HG03521 (cell line): ENCODE measurements at regions not wholly inside any gene's neighbourhood (a gene's known extent, or its start where the extent isn't known, plus 50 kb on each side); places are given as distances from the start of the nearest gene placed in this dataset.

Source experiments
- ATAC-seq: cut with Tn5 transposase; IDR thresholded peaks from one replicate; pipeline ENCODE4 v1.9.1; 2021; ENCODE audit warnings: mild to moderate bottlenecking, moderate library complexity; ENCODE audit not compliant: unreplicated experiment

DNA sequence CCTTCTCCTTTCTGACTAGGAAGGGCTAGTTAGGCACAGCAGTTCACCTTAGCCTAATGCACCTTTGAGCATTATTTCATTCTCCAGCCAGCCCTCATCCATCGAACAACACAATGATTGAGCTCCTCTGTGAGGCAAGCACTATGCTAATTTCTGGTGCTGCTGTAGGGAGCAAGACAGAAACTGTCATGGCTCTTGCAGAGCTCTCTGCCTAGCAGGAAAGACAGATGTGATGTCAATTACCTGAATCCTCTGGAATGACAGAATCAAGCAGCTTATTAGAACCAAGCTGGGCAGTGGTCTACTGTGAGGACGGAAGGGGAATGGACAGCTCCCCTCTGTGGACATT, 256.1 kb upstream of the NOCT start:
- no peak for ATAC-seq

DNA sequence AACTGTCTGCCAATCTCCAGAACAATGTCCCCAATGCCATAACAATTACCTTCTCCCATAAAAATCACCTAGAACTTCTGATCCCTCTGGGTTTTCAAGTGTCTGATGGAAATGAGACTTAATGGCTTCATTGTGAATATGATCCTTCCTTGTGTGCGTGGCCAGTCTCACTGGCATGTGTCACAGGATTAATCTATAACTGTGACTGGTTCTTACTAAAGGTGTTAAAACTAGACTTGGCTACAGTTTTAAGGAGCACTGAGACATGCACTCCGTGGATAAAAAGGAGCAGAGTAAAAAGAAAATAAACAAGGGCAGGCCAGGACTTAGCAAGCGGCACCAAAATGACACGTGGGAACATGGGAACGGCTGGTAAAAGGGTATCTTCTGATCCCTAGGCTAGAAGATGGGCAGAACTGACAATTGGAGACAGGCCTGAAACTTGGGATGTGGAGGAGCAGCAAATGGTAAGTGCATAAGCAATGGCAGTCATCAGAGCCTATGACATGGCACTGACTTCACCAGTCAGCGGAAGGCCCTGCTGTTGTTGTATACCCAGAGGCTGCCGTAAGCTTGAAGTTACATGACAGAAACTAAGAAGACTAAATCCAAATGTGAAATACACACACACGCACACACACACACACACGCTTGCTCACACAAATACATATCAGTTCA, 256.6 kb upstream of the NOCT start:
- no peak for ATAC-seq

DNA sequence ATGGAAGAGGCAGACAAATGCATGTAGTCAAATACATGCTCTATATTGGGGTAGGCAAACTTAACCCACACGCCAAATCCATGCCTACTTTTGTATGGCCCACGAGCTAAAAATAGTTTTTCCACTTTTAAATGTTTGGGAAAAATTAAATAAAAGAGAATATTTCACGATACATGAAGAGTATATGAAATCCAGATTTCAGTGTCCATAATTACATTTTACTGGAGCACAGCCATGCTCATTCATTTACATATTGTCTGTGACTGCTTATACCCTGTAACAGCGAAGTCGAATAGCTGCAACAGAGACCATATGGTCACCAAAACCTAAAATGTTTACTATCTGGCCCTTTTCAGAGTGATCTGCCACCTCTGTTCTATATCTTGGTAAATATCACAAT, 257.4 kb upstream of the NOCT start:
- ATAC-seq, result no peak

DNA sequence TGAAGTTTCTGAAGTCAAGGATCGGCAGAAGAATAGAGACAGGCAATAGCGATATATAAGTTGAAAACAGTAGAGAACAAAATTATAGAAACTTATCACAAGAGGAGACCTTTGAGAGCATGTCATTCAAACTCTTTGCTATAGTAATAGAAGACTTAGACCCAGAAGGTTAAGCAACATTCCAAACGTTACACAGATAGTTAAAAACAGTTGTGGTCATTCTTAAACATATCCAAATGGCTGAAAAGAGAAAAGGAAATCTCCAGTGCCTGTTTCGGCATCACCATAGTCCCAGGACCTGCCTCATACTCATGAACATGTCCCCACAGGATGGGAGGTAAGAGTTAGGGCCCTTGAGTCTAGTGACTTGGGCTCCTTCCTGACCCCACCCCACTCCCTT, 258.1 kb upstream of the NOCT start:
- no peak for ATAC-seq

DNA sequence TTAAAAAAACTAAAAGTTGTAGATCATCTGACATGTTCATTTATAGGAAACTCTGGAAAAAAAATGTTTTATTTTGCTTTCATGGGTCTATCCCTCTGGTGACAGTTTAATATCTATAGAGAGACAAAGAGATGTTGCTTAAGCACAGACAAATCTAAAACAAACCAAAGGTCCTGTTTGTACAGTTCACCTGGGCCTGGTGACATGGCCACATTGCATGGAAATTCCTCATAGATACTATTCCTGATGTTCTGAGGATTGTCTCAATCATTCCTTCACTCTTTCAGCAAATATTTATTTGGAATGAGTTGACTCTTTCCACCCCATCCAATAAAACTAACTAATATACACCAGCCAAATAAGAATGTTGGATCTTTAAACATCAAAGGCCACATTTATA, 259.1 kb upstream of the NOCT start:
- no peak for ATAC-seq

DNA sequence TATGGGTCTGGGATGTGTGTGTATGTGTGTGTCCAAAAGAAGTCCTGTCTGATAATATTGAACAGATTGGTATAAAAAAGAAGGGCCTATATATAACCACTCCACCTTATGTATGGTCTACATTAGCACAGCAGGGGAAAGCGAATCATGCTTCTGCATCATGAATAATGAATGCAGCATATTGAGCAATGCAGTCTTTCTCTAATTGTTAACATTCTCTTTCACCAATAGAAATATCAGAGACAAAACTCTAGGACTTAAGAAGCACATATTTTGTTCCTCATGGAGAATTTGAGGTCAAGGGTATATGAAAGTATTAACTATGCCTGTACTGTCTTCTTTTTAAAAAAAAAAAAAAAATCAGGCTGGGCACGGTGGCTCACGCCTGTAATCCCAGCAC, 264.3 kb upstream of the NOCT start:
- ATAC-seq, result no peak

DNA sequence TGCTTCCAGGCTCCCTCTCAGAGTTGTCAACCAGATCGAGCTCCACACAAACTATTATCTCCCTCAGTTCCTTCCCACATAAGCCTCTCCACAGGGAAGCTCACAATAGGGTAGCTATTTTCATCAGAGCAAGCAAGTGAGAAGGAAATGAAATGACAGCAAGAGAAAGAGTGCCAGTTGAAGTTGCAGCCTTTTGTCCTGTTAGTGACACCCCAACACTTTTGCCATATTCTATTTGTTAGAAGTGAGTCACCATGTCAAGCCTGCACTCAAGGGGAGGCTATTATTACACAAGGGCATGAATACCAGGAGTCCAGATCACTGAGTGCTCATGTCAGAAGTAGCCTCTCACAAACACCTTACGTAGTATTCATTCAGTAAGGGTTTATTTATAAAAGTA, 266.3 kb upstream of the NOCT start:
- ATAC-seq, result no peak

DNA sequence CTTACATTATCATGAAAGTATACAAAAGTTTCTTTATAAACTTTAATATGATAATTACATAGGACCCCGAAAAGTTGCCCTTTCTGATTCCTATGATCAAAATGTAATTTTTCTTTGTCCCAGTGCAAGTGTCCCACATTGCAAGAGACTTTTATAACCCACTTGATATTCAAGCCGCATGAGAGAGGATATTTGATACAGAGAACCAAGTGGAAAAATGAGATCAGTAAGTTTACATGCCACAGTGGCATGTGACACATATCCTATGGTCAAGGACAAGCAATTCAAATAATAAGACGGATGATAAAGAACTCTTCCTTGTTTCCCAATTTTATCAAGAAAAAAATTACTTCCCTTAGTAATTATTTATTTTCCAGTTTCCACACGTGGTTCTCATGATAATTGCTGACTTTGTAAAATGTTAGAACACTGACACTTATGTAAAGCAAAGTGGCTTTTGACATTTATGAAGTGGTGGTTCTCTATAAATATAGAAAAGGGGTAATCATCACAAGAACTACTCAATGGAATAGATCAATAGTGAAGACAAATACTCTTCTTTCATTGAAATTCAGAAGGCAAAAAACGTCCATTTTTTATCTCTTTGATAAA, 273.7 kb upstream of the NOCT start:
- no peak for ATAC-seq

DNA sequence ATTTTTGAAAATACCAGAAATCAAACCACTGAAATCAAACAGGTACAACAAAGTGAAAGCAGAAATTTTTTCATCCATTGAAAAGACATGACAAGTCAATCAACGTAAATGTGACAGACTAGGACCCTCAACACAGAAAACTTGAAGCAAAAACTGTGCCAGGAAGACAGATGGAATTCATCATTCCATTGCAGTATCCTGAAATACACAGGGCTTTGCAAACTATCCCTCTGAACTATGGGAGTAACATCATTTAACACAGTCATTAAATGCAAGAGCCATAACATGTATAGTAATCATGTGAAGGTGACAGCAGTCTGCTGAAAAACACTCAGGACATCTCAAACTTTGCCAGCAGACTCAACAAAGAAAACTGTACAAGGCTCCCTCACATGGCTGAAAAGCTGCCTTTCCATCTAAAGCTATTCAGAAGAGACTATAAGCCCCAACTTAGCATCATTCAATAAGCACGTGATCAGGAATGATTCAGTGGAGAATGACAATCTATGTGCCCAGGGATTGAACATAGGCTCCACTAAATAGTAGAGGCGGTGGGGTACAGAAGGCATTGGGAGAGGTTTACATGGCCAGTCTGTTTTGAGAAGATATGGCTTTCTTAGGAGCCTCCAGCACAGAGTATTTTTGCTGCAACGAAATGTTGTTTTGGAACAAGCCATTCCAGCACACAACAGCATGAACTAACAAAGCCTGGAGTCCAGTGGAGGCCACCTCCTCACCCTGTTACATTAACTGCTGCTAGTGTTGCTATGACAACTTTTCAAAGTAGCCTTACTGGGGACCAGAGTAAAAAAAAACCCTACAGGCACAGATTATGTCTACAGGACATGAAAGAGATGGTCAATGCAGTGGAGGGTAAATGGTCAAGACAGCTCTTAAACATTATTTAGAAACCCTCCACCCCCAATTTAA, 274.5 kb upstream of the NOCT start:
- ATAC-seq, result no peak

DNA sequence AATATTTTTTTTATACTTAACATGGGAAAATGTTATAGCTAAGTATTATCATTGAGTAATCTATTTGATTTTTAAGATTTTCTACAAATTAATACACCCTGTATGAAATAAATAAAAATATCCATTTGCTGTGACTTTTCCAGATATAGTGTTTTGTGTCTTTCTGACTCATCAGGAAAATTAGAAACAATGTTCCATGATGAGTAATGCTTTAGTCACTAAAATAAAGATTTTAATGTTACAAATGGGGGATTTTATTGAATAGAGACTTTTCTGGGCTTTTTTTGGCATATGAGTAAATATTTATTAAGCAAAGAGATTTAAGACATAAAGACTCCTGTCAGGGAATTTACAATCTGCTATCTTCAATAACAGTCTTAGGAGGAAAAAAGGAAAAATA, 279.2 kb upstream of the NOCT start:
- no peak for ATAC-seq

DNA sequence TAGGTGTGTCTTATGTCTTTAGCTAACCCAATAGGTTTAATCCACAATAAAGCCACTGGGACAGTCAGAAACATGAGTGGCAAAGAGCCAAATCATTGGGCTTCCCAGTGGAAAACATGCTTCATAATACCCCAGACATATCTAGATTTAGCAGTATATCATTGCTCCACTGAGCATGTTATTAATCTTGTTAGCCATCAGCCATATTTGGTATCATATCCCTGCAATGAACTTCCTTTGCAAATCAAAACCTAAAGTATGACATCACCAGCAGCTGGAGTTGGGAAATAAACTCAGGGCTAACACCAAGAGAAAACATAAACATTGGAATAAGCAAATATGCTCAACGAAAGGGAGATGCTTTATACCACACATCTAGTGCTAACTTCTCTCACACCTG, 280.8 kb upstream of the NOCT start:
- no peak for ATAC-seq

DNA sequence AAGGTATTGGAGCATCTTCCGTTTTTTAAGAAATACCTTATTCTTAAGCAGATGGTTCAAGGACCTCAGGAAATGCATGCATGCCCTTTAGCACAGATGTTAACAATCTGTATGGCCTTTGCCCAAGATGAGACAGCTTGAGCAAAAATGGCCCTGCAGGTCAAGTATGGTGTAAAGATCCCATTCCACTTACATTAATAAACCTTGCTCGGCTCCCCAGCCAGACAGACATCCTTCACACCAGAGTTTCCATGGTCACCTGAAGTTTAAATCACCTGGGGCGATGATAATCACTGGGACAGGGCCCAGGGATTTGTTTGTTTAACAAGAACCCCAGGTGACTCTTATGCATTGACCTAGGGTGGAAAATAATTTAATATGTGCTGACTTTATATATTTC, 287.0 kb upstream of the NOCT start:
- no peak for ATAC-seq

DNA sequence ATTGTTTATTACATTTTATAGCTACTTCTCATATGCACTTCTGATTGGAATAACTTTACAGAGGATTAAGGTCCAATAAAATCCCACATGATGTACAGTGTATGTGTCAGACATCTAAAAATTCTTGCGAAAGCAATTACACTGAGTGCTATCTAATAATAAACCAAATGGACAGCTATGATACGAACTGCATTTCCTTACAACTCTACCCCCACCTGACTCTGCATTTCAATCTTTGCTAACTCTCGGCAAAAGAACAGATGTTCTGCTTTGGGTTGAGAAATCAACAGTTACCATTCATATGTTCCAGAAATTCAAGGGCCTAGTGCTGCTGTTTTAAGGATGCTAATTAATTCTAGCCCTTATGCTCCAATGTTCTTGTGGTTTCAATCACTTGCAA, 287.9 kb upstream of the NOCT start:
- no peak for ATAC-seq

DNA sequence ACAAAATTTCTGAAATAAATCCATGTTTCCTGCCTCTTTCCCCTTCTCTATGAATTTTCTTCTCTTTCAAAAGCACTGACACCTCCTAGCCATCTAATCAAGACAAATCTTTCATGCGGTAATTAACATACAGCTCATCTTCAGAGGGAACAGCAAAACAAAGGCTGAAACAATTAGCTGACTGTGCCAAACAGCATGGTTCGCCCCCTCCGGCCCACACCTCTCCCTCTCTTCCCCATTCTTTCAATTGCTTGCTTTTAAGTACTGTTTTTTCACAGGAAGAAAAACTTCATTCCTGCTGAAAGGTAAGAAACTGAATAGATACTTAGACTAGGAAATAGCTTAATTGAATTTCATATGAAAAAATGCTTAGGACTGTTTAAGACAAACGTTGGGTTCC, 291.1 kb upstream of the NOCT start:
- no peak for ATAC-seq

DNA sequence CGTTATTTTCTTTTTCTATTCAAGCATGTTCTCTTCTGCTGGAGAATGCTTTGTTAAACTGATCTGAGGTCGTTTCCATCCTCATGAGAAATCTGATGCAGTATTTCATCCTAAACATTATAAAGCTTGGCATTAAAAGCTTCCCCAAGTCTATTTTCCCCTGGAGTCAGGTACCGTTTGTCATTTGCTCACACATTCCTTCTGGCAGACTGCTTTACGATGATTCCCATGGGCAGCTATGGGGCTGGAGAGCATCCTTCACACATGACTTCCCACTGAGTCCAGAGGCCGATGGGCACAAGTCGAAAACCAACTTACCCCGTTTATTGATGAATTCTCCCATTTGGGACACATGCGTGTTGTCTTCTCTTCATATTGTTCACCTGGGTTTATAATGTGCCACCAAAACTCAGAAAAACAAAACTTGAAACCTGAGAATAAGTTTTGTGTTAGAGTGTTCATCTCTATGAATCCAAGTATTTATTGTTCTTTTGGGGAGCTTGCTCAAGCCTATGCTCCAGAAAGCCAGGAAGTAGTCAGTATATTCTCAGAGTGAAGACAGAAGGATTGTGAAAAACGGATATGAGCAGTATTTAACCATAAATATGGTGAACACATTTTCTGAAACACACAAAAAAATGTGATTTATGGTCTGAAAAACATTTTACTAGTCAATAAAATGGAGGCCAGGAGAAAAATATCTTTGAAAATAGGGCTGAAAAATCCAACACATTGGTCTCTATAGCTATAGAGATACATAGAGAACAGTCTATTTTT, 298.8 kb upstream of the NOCT start:
- ATAC-seq, result no peak

DNA sequence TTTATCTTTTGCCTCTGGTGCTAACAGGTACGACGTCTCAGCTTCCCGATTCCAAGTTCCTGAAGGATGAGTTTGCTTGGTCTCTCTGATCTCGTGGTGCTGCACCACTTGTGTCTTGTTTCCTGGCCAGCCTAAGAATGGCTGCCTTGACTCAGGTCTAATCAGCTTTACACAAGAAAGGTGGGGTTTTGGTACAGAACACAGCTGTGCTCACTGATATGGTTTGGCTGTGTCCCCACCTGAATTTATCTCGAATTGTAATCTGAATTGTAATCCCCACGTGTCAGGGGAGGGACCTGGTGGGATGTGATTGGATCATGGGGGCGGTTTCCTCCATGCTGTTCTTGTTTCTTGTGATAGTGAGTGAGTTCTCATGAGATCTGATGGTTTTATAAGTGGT, 305.3 kb upstream of the NOCT start:
- ATAC-seq, result no peak

DNA sequence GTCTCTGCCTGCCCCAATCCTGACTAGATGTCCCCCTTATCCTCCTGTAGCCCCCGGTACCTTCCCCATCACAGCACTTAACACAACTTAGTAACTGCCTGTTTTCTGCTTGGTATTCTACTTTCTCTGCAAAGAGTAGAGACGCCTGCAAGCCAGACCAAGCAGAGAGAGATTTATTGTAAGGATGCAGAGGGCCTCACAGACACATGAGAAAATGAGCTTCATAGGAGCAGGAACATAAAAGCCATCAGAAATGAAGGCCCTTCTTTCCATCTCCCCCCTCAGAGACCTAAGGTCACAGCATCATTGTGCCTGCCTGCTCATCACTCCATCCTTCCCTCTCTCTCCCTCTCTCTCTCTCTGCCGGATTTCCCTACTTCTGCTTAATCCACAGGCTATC, 305.7 kb upstream of the NOCT start:
- no peak for ATAC-seq

DNA sequence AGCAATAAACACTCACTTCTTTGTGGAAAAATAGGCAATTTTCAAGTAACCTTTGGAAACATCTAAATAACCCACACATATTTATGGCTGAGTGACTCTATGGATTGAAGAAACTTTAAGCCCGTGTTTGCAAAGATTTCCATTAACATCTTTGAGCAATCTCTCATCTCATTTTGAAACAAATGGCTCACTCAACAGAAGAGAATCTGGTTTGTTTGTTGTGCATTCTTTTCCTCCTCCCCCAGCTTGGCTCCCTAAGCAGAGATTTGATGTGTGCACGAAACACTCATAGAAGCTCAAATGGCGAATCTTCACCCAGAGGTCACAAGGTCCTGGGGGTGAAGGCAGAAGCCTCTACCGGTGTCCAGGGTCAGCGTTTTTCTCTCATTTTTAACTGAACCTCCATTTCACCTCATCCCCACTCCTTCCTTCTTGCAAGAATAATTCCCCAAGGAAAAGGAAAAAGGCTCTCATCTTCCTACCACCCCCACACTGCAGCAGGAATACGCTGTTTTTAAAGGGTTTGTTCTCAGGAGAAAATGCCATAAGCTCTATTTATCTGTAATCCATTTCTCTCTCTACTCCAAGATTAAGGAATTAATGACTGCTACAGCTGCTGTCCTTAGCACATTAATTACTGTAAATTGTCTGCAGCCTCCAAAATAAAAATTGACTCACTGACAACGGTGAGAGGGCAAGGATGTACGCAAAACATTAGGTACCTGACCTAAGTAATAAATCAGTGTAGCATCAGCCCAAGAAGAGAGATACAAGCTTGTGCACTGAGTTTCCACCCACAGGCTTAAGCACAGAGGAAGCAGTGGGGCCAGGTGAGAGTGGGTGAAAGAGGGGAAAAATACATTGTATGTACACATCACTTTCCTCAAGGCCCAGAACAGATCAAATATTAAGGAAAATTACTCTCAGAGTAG, 307.6 kb upstream of the NOCT start:
- no peak for ATAC-seq

DNA sequence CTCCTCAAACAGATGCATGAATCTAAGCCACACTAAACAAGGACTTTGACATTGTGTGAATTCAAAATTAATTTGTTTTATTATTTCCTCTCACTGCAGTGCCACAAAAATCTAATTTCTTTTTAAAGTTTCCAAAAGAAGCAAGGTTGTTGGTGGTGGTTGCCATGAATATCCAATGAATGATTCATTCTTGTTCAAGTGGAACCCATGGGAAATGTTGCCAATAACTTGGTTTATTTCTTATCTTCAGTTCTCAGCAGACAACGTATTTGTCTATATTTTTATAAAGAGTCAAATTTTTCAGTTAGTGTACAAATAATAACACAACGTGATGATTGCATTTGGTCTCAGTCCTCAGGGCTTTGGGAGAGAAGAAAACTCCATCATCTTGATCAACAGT, 309.4 kb upstream of the NOCT start:
- no peak for ATAC-seq

DNA sequence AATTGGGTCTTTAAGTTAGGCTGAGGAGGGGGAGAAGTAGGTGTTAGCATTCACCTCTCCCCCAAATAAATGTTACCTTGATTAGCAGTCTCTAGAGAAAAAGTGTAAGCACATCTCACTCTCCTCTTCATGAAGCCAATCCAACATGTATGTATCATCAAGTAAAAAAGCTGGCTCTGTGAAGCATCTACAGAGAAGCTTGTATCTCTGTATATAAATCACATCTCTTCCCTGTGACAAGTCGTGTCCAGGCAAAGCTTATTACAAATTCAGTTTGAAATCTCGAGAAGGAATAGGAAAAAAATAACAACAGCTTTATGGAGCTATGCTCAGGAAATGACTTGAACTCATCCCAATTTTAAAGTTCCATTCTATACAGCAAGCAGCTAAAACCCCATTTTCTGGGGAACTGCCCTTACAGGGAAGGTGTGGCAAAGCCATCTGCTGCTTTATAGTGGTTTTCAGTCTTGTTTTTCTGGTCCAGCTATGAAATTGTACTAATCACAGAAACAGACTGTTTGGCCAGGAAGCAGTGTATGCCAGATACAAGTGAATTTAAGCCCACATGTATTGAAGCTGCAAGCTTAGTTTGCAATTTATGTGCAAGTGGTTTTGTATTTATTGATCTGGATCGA, 313.3 kb upstream of the NOCT start:
- ATAC-seq, result no peak
